GM18498 (cell line): ENCODE measurements at regions not wholly inside any gene's neighbourhood (a gene's known extent, or its start where the extent isn't known, plus 50 kb on each side); places are given as distances from the start of the nearest gene placed in this dataset.

Experiments
- ATAC-seq: cut with Tn5 transposase; IDR thresholded peaks from one replicate; pipeline ENCODE4 v1.9.1; 2021; ENCODE audit warnings: mild to moderate bottlenecking, moderate library complexity; ENCODE audit not compliant: unreplicated experiment

DNA sequence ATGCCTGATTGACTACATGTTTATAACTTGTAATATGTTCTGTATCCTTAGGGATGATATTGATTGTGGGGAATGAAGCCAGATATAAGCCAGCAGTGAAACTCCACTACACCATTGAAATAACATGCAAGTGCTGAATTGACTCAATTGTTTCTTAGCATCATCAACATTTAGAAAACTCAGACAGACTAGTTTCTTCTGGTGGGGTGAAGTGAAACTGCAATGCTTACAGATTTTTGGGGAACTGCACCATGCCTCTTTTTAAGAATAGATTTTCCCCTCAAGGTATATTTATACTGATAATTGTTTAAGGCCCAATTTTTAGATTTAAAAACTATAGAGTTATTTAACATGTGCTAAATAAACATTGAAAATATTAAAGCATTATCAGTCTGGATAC lies 1044.6 kb upstream of the EYS start:
- no peak for ATAC-seq

DNA sequence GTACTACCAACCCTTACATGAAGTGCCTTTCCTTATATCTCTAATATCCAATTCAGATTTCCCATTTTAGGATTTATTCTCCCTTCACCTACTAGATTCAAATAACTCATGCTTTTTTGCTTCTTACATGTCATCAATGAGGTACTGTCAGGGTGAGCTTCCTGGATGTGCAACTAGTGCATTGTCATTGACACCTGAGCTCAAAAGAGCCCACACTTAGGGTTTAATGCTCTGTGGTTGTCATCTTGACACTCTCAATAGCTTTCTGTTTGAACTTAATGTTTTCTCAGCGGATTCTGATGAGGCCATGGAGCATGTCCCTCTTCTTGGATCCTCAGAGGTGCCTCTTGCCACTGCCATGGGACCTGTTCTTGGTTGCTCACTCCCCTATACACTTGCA lies 1033.3 kb upstream of the EYS start:
- ATAC-seq, result no peak

DNA sequence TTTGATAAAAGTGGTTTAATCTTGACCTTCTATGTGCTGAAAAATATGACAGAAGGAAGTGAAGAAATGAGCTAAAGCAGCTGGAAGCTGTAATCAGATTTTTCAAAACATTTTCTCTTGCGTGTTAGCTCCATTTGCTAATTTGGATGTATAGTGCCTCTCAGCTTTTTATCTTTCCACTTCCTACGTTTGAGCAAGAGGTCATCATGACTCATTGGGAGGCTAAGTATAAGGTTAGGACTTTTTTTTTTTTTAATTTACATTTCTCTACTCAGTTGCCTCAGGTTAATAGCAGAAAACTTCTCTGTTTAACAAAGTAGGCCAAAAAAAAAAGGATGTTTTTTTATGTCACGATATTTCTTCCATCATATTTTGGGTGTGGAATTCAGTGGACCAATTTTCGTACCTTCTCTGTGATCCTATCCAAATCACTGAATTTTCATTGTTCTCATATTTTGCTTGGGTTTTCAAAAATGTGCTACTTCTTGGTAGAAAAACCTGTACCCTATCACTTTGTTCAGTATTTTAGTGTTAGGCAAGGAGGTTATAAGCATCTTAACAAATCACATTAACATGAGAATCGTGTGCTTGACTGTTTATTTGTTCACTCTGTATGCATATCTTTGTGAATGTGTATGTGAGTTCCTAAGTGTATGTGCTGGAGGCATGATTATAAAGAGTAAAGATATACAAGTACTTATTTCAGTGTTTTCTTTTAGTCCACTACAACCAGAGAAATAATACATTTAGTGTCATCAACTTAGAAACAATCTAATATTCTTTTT lies 1028.3 kb upstream of the EYS start:
- ATAC-seq, result no peak

DNA sequence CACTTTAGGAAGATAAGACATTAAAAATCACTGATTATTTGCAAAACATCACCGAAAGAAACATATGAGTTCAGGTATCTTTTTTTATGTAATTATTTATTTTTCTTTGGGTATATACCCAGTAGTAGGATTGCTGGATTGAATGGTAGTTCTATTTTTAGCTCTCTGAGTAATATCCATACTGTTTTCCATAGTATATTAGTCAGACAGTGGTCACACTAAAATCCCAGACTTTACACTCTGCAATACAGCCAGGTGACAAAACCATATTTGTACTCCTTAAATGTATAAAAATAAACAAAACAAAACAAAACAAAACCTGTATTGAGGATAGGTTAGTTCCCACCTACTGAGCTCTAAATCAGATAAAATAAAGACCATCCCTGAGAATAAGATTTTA lies 1024.3 kb upstream of the EYS start:
- ATAC-seq, result no peak

DNA sequence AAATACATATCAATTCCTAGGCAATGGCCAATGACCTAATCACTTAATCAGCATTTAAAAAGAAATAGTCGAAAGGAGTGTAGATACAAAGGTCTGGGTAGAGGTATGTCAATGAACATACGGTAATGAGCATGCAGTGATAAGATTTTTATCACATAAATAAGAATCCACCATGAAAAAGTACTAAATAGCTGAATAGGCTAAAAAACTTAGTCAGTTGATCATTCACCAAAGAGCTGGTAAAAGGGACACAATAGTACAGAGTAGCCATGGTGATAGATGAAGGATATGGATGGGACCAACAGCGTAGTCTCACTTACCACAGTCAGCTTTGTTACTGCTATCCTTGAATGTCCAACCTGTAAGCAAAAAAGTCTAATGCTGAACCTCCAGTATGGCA lies 1018.6 kb upstream of the EYS start:
- ATAC-seq, result no peak

DNA sequence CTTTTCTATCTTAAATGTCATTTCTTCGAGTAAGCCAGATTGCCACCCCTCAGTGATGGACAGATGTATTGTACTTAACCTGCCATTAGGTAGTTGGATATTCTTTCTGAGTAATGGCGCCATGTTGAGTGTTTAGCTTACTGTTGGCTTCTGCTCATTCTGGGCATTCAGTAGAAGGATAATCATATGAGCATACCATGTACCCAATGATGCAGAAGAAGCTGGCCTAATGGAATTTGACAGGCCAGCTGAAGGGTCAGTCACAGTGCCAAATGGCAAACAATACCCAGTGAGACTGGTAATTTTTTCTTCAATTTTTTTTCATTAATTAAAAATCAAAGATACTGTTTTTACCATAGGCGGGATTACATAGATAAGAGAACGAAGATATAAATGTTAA lies 1010.8 kb upstream of the EYS start:
- no peak for ATAC-seq

DNA sequence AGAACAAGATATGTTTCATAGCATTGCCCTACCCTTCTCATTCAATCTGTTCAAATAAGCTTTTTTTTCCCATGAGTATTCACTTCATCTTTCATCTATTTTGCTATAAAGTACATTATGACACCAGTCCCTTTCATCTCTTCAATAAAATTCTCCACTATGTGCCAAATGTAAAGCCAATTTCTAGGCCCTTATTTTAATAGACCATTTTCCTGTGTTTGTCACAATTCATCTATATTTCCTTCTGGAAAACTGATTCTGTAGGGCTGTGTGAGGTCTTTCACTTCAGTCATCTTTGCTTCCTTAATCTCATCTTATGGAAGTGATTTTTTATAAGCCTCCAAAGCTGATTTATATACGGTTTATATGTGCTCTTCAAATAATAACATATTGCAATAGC lies 992.4 kb upstream of the EYS start:
- no peak for ATAC-seq

DNA sequence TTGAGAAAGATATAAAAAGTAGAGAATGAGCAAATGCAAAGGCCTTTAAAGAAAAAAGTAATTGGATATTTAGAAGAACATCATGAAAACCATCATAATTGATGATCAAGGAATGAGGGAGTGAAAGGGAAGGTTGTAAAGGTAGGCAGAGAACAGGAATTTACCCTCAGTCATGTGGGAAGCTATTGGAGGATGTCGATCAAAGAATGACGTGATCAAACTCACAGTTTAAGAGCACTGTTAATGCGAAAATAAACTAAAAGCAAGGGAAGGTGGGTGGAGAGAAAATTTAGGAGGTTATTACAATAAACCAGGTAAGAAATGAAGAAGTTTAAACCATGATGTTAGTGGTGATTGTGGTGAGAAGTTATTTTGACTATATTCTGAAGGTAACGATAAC lies 982.6 kb upstream of the EYS start:
- no peak for ATAC-seq

DNA sequence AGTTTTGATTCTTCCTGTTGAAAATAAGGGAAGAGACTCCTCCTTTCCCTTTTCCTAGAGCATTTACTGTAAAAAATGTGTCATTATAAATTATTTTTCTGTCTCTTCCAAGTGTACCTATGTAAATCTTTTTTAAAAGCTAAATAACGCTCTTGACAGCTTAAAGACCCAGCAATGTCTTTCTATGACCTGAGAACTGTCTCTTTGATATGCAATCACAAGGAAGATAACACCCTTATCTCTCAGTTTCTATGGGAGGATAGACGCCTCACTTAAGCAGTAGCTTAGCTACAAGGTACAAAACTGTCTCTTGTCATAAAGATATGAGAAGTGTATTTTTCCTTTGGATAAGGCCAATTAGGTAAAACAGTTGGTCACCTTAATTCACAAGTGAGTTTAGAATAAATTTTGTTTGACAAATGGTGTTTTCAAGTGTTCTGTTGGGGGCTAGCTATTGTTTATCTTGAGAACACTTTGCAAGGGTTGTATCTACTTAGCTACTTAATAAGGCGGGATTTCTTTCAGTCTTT lies 980.6 kb upstream of the EYS start:
- ATAC-seq, result no peak

DNA sequence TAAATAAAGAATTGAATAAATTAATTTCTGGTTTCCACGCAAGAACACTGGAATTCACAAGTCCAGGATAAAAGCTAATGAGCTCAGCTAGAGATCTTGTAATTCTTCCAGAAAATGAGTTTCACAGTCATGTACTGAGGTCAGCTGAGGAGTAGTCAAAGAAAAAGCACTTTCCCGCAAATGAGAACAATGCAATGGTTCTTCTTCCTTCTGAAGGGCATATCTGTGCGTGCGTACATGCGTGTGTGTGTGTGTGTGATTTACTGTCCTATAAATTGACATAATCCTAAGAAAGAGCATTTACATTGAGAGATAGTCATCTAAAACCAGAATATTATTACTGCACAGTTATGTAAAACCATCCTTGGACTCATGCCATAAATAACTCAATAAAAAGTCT lies 968.9 kb upstream of the EYS start:
- ATAC-seq, result no peak

DNA sequence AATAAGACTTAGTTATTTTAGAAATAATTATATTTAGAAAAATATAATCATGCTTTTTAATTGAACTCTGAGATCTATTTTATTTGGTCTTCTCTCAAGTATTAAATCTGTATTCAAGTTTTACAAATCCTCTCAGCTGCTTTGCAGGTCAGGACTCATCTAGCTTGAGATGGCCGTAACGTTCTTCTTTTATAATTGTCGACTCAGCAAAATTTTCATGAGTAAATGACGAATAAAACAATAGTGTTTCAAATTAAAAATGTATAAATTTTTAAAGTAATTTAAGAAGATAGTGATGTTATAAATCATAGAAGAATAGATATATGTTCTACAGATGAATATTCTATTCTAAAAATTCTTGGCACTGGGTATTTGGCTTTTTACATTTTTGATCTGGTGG lies 957.1 kb upstream of the EYS start:
- ATAC-seq, result no peak

DNA sequence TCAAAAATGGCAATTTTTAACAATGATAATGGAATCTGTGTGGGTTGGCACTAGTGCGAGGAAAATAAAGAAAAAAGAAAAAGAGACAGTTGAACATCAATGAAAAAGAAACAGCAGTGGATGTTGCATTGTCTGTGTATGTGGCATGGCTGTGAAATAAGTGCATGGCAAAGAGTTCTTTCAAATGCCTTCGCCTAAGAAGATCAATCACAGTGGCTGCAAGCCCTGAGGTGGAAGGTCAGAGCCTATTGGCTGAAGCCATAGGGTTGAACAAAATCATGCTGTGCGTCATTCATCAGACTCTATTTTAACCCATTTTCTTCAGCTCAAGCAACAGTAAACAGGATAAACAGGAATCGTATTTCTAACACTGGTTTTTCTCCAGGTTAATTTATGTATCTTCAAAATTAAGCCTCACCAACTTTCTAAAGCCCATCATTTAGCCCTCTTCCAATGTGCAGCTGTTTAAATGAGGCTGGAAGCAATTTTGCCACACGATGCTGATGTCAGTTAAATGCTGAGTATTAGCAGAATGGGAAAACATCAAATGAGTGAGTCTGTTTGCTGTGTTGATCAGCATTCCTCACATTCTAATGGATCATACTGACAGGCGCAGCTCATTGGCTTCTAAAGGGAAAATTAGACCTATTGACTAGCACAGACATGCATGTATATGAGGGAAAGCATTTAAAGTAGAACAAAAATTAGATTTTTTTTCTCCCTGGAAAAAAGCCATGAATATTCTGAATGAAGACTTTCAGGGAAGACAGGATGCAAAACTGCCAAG lies 955.9 kb upstream of the EYS start:
- no peak for ATAC-seq

DNA sequence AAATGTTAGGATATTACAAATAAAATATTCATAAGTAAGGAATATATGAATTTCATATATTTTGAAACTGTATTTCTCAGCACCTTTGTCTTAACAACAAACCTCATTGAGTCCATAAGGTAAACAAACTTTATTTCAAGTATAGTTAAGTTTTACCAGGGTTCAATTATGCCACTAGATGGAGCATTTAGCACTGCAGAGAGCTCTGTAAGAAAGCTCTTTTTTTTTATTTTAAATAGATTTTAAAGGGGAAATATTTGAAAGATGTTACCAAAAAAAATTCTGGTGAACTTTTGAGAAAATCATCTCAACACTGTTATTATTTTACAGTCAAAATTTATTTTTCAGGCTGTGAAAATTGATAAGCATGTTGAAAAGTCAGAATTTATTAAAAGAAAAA lies 955.2 kb upstream of the EYS start:
- ATAC-seq, result no peak

DNA sequence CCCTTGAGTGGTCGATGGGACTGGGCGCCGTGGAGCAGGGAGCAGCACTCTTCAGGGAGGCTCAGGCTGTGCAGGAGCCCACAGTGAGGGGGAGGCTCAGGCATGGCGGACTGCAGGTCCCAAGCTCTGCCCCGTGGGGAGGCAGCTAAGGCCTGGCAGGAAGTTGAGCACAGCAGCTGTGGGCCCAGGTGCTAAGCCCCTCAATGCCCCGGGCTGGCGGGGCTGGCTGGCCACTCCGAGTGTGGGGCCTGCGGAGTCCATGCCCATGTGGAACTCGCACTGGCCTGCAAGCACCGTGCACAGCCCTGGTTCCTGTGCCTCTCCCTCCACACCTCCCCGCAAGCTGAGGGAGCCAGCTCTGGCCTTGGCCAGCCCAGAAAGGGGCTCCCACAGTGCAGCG lies 948.4 kb upstream of the EYS start:
- no peak for ATAC-seq

DNA sequence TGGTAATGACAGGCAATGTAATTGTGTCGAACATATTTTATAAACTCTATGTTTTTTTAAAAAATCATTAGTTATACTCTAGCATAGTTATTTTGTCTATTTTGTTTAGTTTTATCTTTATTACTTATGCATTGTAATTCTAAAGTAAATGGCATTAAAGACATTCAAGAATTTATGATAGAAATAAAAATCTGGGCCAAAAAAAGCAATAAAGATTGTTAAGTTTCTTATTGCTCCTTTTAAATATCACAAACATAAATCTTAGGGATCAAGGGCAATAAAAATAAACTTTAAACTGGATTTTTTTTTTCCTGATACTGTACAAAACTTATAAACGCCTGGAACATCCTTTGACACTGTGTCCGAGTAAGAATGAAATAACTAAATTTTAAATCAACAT lies 931.5 kb upstream of the EYS start:
- no peak for ATAC-seq

DNA sequence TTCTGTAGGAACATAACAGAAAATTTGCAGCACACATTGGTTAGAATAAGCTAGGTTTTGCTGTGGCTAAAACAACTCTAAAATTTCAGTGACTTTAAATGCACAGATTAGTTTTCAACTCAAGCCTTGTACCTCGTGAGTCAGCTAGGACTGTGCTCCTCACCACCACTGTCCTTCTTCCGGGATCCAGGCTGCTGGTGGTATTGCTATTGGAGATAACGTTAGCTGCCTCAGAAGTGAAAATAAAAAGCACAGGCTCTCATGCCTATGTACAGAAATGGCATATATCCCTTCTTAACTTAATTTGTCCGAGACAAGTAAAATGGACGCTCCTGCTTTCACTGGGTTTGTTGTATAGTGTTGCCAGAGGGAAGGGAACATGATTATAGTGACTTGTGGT lies 931.1 kb upstream of the EYS start:
- ATAC-seq, result no peak

DNA sequence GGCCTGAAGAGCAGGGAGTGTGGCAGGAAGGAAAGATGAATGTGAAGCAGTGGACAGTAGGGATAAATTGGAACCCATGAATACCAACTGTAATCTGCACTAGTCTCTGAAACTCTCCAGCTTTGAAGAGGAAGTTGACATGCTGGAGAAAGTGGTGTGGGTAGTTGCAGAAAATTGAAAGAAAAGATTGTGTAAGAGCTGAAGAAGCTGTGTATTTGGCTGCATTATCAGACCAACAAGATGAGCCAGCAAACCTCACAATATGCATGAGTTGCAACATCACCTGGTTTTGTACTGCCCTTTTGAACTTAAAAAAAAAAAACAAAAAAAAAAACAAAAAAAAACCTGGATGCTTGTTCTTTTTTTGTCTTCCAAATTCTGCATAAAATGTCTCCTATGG lies 921.9 kb upstream of the EYS start:
- no peak for ATAC-seq

DNA sequence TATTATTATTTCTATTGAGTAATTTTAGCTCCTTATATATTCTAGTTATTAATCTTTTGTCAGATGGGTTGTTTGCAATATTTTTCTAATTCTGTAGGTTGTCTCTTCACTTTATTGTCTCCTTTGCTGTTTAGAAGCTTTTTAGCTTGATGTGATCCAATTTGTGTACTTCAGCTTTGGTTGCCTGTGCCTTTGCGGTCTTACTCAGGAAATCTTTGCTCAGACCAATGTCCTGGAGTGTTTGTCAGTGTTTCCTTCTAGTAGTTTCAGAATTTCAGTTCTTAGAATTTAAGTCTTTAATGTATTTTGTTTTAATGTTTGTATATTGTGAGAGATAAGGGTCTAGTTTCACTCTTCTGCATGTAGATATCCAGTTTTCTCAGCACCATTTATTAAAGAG lies 916.0 kb upstream of the EYS start:
- ATAC-seq, result no peak

DNA sequence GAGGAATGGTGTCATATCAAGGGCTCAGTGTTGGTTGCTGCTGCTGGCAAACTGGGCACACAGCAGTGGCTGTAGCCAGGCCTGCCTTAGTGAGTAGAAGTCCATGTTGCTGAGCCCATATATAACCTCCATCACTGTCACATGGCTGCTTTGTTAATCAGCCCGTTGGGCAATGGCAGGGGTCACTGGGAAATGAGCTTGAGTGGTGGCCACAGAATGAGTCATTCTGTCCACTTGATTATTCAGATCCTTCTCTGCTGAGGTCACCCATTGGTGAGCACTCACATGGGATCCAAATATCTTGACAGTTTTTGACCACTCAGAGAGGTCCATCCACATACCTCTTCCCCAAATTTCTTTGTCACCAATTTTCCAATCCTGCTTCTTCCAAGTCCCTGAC lies 898.9 kb upstream of the EYS start:
- ATAC-seq, result no peak

DNA sequence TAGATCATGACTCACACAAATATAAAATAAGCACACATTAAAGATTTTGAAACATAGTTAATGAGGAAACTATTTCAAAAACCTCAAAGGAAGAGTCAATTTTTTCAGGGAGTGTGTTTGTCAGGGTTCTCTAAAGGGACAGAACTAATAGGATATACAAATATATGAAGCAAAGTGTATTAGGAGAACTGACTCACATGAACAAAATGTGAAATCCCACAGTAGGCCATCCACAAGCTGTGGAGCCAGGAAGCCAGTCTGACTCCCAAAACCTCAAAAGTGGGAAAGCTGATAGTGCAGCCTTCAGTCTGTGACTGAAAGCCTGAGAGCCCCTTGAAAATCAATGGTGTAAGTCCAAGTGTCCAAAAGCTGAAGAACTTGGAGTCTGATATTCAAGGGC lies 898.0 kb upstream of the EYS start:
- no peak for ATAC-seq

DNA sequence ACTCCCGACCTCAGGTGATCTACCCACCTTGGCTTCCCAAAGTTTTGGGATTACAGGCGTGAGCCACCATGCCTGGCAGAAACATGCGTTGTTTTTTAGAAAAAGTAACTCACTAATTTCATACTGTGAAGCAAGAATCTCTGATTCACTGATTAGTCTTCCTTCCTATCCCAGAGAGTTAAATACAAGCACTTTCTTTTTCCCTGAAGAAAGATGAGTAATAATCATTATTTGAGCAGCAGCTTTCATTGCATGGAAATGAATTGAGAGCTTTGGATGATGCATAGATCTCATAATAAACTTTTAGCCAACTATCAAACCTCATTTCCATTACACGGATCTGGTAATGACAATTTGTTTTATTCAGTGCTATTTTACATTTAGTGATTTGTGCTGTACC lies 892.5 kb upstream of the EYS start:
- ATAC-seq, result no peak

DNA sequence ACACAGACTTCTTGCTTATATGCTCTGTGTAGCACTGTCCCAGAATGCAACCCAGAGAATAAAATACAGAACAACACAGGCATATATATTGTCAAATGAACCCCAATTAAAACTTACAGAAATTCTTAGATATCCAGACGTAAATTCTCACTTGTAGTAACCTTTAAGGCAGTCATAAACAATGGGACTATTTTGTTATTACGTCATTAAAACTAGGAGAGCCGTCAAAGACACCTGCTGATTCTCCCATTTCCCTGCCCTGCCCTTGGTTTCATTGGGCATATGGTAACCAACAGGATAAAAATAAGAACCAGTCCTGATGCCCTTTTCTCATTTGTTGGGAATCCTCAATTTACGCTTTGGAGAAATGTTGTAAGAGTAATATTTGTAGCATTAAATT lies 871.3 kb upstream of the EYS start:
- ATAC-seq, result no peak
